GM19023 (cell line): ENCODE measurements at regions not wholly inside any gene's neighbourhood (a gene's known extent, or its start where the extent isn't known, plus 50 kb on each side); places are given as distances from the start of the nearest gene placed in this dataset.

Source experiments
- ATAC-seq: cut with Tn5 transposase; IDR thresholded peaks from one replicate; pipeline ENCODE4 v1.9.1; 2021; ENCODE audit warnings: mild to moderate bottlenecking, moderate library complexity; ENCODE audit not compliant: unreplicated experiment

DNA sequence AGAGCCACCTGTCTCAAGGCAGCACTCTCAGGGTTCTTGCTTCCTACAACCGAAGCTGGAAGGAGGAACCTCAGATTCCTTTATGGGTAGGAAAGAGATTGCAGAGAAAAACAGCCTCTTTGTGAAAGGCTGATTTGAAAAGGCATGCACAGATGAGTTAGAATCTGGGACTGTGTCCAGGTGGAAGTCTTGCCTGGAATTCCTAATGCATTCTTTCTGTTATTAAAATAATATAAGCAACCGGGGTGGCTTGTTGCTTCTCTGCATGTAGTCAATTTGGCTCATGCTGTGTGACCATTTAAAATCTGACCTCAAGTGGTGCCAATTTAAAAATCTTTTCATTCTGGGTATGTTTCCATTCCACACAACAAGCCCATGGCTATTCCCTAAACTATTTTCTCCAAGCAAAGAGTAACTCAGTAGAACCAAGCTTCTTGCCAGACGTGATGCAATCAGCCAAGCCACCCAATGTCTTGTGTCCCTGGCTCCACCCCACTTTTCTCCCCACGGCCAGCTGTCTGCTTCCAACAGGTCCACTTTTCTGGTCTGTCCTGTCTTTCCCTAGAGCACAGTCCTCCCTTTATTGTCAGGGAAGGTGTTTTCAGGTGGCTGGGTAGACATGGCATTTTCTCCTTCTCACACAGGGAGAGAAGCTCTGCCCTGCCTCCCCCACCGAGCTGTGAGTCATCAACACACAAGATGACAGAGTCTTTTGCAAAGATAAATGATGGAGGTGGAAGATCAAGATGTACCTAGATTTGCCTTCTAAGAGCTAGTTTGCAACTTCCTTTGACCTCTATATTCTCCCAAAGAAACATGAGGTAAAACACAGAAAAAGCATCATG, 394.3 kb downstream of the FOXO1 start:
- ATAC-seq, result no peak

DNA sequence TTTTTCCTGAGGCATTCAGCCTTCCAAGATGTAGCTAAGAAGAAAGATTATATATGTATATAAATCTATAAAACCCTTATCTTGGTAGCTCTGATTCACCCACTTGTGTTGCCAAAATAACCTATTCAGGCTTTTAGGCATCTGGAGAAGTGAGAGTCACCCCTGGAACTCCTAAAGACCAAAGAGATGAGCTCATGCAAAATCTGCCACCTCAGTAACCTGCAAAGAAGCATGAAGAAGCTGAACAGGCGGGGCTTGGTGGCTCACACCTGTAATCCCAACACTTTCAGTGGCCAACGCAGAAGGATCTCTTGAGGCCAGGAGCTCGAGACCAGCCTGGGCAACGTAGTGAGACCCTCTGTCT, 393.7 kb downstream of the FOXO1 start:
- ATAC-seq, result no peak

DNA sequence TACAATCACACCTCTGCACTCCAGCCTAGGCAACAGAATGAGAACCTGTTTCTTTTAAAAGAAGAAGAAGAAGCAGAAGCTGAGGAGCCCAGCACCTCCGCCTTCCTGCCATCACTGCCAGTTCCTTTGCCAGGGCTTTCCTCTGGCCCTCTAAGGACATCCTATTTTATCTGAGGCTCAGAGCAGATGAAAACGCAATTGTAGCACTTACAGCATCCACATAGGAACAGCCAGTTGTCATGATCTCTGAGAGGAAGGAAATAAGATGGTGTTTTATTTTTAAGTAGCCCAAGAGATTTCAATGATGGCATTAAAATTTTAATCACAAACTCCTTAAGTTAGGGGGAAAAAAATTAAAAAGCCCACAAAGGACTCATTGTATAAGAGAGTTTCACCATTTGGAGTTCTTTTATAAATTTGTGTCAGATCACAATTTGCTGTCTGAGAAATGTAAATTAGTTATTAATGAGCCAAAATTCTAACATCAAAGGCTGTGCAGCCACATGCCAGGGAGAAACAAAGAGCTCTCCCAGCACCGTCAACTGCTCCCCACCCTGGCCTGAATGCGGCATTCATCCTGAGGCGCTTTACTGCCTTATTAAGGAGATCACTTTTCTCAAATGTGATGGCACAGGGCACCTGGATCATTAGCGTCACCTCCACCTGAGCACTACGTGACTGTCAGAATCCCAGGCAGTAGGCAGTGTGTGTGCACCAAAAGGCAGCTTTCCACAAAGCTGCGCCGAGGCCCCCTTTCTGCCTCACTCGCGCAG, 393.0 kb downstream of the FOXO1 start:
- no peak for ATAC-seq

DNA sequence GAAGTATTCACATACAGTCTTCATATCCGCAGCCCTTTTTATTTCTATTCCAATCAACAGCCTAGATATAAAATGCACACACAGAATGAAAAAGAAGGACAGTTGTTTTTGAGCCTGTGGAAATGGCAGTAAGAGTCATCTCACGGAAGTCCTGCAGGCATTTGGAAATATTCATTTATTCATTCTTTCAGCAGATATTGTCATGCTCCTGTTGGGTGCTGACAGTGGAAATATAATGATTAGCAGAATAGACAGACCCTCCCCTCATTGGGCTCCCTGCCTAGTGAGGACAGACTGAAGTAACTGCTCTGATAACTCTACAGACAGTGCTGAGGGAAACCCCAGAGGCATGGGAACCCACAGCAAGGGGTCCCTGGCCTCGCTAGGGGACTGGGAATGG, 392.3 kb downstream of the FOXO1 start:
- ATAC-seq, result no peak

DNA sequence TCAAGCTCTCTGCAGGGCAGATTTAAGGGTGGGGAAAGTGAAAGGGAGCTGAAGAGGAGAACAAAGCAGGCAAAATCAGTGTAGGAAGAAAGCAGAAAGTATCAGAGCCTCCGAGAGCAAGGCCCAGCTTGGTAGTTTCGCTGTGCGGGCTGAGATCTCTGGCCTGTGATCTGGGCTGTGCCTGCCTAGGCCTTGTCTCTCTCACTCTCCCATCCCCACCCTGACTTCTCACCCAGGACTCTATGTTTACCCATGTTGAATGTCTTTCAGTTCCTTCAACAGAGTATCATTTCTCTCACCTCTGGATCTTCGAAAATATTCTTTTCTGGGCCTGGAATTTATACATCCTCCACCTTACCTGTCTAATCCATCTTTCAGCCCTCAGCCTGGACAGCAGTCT, 391.3 kb downstream of the FOXO1 start:
- ATAC-seq, result no peak

DNA sequence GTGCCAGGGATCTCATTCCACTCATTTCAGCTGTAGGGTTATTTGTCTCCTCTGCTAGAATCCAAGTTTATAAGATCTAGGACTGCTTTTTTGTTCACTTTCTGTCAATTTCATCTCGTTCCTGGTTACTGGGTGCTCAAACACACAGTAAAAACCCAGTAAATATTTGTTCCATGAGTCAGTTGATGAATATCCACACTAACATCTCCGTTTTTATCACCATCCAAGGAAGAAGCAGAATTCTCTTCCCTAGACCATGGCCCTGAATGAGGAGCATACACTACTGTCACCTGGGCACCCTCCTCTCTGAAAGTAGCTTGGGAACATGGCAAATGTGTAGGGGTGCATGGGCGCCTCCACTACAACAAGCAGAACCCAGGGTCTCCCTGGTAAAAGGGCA, 390.8 kb downstream of the FOXO1 start:
- ATAC-seq, result no peak

DNA sequence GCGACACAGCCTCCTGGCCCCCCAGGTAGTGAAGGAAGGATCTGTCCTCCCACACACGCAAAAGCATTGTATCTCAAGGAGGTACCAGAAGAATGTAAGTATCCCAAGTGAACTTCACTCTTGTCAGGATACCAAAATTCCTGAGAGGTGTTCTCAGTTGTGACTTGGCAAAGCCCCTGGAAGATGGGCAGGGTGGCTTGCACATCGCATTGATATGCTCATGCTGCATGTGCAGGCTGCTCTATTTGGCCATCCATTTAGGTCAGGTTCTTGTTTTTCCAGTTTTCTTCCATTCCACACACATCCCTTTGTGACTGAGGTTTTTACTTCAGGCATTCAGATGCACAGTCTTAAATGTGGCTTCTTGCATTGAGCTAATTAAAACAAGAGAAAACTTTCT, 382.8 kb downstream of the FOXO1 start:
- ATAC-seq, result no peak

DNA sequence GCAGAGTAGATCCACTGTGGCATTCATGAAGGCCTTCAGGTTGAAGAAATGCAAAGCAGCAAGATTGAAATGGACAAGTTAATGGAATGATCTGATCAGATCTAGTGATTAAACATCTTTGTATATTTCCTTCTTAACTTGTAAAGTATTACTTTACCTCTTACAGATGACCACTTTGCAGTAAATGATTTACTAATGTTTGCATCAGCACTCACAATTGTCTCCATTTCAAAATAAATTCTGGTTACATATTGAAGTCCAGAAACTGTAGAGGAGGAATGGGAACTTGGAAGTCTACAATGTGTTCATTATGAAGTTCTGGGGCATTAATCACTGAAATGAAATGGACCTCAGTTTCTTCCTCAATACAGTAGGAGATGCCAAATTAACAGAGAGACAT, 380.8 kb downstream of the FOXO1 start:
- no peak for ATAC-seq

DNA sequence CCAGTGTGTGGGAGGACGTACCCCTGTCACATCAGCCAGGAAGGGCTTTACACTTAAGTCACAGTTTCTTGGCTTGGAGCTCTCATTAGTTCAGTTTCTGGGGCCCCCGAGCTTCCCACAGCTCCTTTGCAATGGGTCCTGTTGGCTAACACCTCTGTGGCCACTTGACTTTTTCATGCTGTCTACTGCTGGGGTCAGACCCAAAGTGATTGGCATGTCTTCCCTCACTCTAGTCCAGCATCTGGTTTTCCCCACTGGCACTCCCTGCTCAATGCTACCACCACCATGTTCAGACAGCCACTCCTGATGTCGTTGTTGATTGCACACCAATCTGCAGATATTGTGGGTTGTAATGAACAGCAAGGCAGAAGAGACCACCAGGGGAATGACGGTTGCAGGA, 379.0 kb downstream of the FOXO1 start:
- no peak for ATAC-seq

DNA sequence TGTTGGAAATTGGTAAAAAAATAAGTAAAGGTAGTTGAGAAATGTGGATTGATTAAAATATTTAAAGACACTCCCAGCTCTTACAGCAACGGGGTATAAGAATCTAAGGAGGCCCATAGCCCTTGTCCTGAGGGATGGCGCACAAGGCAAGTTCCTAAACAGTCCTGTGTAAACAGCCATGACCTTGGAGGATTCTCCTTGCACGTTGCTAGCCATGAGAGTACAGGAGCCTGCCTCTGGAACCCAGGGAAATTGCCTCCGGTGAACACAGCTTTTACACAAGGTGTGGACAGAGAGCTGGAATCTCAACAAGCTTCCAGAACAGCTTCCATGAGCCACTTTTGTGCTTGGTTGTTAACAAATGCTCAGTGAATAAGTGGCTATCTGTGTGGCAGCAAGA, 378.2 kb downstream of the FOXO1 start:
- ATAC-seq, result no peak

DNA sequence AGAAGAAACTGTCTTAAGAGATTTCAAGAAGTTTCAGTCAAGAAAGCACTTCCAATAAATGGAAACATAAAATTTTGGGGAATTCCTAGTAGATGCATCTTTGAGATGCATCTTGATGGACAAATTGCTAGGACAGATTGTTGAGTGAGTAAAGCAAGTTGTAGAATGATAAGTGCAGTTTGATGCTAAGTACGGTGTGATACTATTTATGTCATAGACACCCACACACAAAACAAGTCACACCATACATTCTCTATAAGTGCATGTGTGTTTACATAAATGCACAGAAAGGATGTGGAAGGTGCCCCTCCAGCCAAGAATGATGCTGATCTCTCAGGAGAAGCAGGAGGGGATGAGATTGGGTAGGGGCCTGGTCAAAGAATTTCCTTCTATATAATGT, 375.7 kb downstream of the FOXO1 start:
- no peak for ATAC-seq

DNA sequence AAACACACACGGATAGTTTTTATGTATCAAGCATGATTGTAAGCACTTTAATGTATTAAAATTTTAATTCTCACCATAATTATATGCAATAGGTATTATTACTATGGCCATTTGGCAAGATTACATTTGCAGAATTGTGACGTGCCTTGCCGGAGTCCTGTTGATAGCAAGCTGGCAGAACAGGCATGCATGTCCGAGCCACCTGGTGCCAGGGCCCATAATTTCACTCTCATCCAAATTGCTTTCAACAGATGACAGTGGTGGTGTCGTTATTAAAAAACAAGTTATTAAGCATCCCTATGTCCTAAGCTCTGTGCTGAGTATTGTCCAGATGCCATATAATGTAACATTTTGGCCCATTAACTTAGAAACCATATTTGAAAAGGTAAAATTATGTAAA, 374.3 kb downstream of the FOXO1 start:
- no peak for ATAC-seq

DNA sequence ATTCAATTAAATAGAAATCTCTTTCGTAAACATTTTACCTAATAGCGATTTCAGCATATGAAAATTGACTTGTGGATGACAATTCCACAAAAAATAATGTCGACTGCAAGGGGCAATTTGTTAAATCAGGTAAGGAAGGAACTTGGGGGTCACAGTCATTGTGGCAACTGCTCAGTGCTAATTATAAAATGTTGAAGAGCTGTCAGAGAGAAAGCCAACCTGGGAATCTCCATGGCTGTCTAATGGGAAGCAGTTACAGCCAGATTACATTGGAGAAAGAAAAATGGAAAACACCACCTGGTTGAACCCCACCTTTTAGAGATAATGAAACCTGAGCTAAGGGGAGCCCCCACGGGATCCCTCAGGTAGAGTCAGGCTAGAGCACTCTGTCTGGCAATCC, 373.9 kb downstream of the FOXO1 start:
- no peak for ATAC-seq

DNA sequence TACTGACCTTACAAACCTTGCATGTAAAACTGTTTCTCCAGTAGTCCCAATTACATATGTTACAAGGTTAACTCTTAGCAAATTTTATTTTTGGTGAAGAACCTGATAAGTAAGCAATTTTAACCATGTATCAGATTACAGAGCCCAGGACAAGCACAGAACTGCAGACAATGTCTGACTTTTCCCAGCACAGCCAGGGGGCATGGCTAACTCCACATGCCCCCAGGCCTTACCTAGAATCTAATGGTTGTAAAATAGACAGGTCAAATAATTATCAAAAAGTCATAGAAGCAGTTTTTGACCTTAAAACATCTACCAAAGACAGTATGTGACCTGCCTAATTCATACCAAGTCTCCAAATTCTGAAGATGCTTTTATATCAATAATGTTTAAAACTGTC, 364.1 kb downstream of the FOXO1 start:
- no peak for ATAC-seq

DNA sequence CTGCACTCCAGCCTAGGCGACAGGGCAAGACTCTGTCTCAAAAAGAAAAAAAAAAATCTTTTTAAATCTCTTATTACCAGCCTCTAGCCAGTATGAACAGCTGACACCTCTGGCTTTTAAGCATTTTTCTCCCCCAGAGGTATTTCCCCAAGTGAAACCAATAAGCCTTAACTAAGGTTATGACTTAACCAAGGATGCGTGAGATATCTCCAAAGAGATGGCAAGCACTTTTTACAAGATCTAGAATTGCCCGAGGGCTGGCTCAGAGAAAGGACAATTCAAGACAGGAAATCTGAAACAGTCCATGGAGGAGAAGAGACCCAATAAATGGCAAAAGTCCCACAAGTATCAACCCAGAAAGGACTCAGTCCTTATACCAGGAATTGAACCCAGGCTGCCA, 362.1 kb downstream of the FOXO1 start:
- ATAC-seq, result no peak

DNA sequence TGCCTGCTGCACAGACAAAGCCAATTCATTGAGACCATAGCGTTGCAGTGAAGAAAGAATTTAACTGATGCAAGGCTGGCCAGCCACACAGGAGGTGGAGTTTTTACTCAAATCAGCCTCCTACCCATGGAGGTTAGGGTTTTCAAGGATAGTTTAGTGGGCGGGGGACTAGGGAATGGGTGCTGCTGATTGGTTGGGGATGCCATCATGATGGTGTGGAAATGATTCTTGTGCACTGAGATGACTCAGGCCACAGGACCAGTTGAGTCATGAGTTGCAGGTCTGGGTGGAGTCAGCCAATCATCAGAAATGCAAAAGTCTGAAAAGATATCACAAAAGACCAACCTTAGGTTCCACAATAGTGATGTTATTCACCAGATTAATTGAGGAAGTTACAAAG, 359.6 kb downstream of the FOXO1 start:
- no peak for ATAC-seq

DNA sequence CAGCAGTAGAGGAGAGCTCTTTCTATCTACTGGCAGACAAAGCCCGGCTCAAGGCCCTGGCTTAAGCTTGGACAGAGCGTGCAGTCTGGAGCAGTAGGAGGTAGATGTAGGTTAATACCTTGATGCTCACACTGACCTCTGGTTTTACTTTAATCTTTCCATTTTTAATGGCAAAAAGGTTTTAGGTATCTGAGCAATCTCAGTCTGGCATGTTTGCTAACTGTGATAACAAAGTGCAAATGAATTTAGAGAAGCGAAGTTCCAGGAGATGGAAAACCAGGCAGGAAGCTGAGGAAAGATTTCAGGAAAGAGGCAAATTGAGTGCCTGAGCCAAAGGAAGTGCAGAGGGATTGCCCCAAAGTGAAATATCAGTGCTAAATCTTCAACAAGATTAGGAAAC, 356.6 kb downstream of the FOXO1 start:
- no peak for ATAC-seq

DNA sequence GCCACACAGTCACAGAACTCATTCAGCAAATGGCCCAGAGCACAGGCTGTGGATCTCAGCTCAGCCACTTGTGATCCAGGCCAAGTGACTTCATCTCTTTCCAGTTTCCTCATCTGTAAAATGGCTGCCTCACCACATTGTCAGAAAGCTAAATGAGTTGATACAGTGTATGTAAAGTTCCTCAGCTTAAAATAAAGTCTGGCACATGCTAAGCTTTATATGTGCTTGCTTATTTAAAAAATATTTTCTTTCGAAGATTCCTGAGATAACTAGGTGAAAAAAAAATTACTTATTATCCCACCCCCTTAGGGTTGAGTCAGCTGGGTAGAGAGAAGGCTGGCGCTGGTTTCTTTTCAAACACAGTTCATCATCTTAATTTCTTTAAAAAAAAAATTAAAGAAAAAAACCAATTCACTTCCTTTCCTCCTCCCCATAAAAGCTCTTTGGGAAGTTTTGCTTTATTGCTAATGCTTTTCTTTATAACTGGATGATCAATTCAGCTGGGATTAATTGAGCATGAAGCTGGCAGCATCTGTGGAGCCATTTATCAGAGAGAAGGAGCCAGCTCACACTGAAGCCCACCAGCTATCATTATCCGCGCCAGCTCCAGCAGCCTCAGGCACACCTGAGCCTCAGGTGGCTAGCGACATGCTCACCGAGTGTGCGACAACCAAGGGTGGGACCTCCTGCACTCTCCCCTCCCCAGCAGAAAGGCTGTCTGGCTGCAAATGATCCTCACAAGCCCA, 354.9 kb downstream of the FOXO1 start:
- no peak for ATAC-seq

DNA sequence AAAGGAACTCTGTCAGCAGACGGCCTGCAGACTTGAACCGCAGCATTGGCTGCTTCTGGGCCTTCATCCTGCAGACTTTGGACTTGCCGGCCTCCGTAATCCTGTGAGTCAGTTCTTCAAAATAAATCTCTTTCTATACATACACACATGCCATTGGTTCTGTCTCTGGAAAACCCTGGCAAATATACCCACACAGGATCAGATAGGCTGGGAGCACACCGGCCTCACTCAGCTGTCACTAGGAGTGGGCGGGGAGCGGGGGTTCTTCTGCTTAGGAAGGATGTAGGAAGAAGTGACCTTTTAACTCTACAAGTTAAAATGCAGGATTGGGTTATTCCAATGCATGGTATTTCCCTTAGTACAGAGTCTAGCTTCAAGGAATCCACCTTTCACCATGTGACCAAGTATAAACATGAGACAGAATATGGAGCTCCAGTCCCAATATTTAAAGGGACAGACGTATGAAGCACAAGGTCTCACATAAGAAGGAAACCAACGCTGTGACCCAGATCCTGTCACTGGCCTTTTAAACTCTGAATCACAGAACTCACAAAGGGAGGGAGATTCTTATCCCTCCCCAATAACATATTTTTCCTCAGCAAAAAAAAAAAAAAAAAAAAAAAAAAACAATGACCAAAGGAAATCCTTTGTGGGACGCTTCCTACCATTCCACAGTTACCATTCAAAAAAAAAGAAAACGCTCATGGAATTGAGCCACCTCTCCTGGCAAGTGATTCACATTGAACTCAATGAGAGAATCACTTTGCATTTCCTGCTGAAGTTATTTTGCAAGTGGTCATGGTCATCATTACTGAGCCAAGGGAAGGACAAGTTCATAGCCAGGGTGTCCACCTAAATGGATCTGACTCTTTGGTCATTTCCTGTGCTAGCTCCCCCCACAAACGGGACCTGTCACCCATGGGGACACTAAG, 352.9 kb downstream of the FOXO1 start:
- ATAC-seq, result no peak

DNA sequence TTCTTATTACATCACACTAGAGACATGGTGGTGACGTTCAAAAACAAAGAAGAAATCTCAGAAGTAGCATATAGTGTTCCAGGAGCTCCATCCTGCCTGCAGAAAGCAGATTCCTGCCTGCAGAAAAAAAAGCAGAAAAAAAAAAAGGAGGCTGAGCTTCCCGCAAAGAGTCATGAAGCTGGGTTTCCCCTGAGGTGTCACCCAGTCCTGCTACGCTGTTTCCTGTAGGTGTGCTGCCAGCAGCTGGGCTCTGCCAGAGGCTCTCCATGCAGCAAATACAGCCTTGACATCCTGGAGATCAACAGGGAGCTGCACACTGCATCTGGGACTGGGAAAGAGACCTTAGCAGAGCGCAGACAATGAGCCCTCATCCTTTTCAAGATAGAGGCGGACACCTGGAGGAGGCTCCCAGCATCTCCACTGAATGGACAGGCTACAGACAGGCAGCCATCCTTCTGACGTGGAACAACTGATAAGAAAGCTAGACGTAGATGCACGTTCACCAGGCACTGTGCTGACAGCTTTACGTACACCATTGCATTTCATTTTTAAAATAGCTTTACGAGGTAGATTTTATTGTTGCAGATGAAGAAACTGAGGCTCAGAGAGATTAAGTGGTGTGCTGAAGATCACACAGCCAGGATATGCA, 350.9 kb downstream of the FOXO1 start:
- ATAC-seq, result no peak
